DOHH2 (cell line): ENCODE measurements at regions not wholly inside any gene's neighbourhood (a gene's known extent, or its start where the extent isn't known, plus 50 kb on each side); places are given as distances from the start of the nearest gene placed in this dataset.

ENCODE experiments used
- CTCF ChIP-seq: fragments of 200-600 bp; sonication (generic); IDR thresholded peaks from one replicate; pipeline ENCODE4 v1.5.1; 2014; ENCODE audit warnings: antibody characterized with exemption, mild to moderate bottlenecking, low read depth, low read length; ENCODE audit not compliant: poor library complexity, severe bottlenecking
- EZH2phosphoT487 ChIP-seq: fragments of 200-600 bp; sonication (generic); IDR thresholded peaks from 2 replicates; pipeline ENCODE4 v1.6.1; 2017; ENCODE audit warnings: borderline replicate concordance, mild to moderate bottlenecking, antibody characterized with exemption, low read length, moderate library complexity, mixed read lengths

GRCh38 chr9:671997-672396 is 169.5 kb upstream of the DMRT1 start:
- TF ChIP-seq CTCF = no peak
- TF ChIP-seq EZH2phosphoT487 = no peak
